ENCODE measurements at regions not wholly inside any gene's neighbourhood (a gene's known extent, or its start where the extent isn't known, plus 50 kb on each side); places are given as distances from the start of the nearest gene placed in this dataset.

GRCh38 chr5:82384034-82384750 is 106.0 kb upstream of the RPS23 start:
- TF ChIP-seq POLR2A (IDR thresholded peaks at IDR 0.05) (no peak), POLR2AphosphoS5 (IDR thresholded peaks at IDR 0.05) (no peak)
- TF ChIP-seq, protein P1, sequence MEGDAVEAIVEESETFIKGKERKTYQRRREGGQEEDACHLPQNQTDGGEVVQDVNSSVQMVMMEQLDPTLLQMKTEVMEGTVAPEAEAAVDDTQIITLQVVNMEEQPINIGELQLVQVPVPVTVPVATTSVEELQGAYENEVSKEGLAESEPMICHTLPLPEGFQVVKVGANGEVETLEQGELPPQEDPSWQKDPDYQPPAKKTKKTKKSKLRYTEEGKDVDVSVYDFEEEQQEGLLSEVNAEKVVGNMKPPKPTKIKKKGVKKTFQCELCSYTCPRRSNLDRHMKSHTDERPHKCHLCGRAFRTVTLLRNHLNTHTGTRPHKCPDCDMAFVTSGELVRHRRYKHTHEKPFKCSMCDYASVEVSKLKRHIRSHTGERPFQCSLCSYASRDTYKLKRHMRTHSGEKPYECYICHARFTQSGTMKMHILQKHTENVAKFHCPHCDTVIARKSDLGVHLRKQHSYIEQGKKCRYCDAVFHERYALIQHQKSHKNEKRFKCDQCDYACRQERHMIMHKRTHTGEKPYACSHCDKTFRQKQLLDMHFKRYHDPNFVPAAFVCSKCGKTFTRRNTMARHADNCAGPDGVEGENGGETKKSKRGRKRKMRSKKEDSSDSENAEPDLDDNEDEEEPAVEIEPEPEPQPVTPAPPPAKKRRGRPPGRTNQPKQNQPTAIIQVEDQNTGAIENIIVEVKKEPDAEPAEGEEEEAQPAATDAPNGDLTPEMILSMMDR (IDR thresholded peaks at IDR 0.05 in 8 of 11, conservative IDR thresholded peaks at IDR 0.05 in 3 of 11): no peak
- Histone ChIP-seq H3K9me3 (peaks cover 0 to 5% (median 0%) of the 10 kb centered on the region in 8 donors), H3K27ac (peak overlapping the region in 1 of 8 donors; percentile 2), H3K27me3 (replicated peaks in 1 of 7) (peaks cover 0 to 4% (median 0%) of the 10 kb centered on the region in 7 donors), H3K4me1 (no peaks in the 10 kb centered on the region), H3K36me3 (no peaks in the 10 kb centered on the region), H3K4me3 (no peak overlapping the region)
- intact Hi-C loops (cut with DNase I; ENCODE audit: low total_unique reads): no loop called here
- DNase-seq: no peak
- WGBS, 5 donors: 57 to 77% (median 74%) methylated on average over 6 of the region's 6 CpGs

- Histone ChIP-seq H3K9me3 (peaks cover 0 to 5% (median 0%) of the 10 kb centered on the region in 8 donors), H3K27me3 (replicated peaks in 1 of 7) (no peaks in the 10 kb centered on the region), H3K27ac (no peak overlapping the region), H3K36me3 (no peaks in the 10 kb centered on the region), H3K4me1 (no peaks in the 10 kb centered on the region), H3K4me3 (no peak overlapping the region)
- no peak for TF ChIP-seq POLR2AphosphoS5 (IDR thresholded peaks at IDR 0.05)
- TF ChIP-seq, protein P1 (IDR thresholded peaks at IDR 0.05 in 8 of 11, conservative IDR thresholded peaks at IDR 0.05 in 3 of 11): no peak
- TF ChIP-seq POLR2A (IDR thresholded peaks at IDR 0.05): no peak
- 94 to 100% (median 95%) methylated on average over 1 of the region's 1 CpG for WGBS, 5 donors
- no peak for DNase-seq
- intact Hi-C loops (cut with DNase I; ENCODE audit: low total_unique reads): no loop called here
These were observed 103.4 kb upstream of the RPS23 start for GRCh38 chr5:82381591-82381990.

- intact Hi-C loops (cut with DNase I; ENCODE audit: low total_unique reads): no loop called here
- peaks cover 0 to 5% (median 0%) of the 10 kb centered on the region in 8 donors for H3K9me3 ChIP-seq
- H3K4me1 ChIP-seq: no peaks in the 10 kb centered on the region
- no peaks in the 10 kb centered on the region for H3K27me3 ChIP-seq (replicated peaks in 1 of 7)
- DNase-seq: no peak
- no peaks in the 10 kb centered on the region for H3K36me3 ChIP-seq
- H3K4me3 ChIP-seq: no peak overlapping the region
- WGBS, 5 donors: 89 to 95% (median 90%) methylated on average over 2 of the region's 2 CpGs
- no peak overlapping the region for H3K27ac ChIP-seq
- TF ChIP-seq POLR2AphosphoS5 (IDR thresholded peaks at IDR 0.05) (no peak), POLR2A (IDR thresholded peaks at IDR 0.05) (no peak)
- TF ChIP-seq, protein P1 (IDR thresholded peaks at IDR 0.05 in 8 of 11, conservative IDR thresholded peaks at IDR 0.05 in 3 of 11): no peak
These were observed 98.2 kb upstream of the RPS23 start for GRCh38 chr5:82376307-82376706.

- DNase-seq: no peak
- no peak overlapping the region for H3K4me3 ChIP-seq
- no peaks in the 10 kb centered on the region for H3K27me3 ChIP-seq (replicated peaks in 1 of 7)
- no peak for TF ChIP-seq POLR2A (IDR thresholded peaks at IDR 0.05)
- TF ChIP-seq, protein P1 (IDR thresholded peaks at IDR 0.05 in 8 of 11, conservative IDR thresholded peaks at IDR 0.05 in 3 of 11): no peak
- H3K9me3 ChIP-seq: peaks cover 0 to 5% (median 0%) of the 10 kb centered on the region in 8 donors
- intact Hi-C loops (cut with DNase I; ENCODE audit: low total_unique reads): no loop called here
- no peak overlapping the region for H3K27ac ChIP-seq
- no peaks in the 10 kb centered on the region for H3K4me1 ChIP-seq
- WGBS, 5 donors: 70 to 82% (median 74%) methylated on average over 5 of the region's 5 CpGs
- no peaks in the 10 kb centered on the region for H3K36me3 ChIP-seq
These were observed 97.5 kb upstream of the RPS23 start for GRCh38 chr5:82375488-82376244.
